HG03103 (cell line): ENCODE measurements at regions not wholly inside any gene's neighbourhood (a gene's known extent, or its start where the extent isn't known, plus 50 kb on each side); places are given as distances from the start of the nearest gene placed in this dataset.

ENCODE experiments used
- ATAC-seq: cut with Tn5 transposase; IDR thresholded peaks from one replicate; pipeline ENCODE4 v1.9.1; 2021; ENCODE audit warnings: low read depth; ENCODE audit not compliant: unreplicated experiment

DNA sequence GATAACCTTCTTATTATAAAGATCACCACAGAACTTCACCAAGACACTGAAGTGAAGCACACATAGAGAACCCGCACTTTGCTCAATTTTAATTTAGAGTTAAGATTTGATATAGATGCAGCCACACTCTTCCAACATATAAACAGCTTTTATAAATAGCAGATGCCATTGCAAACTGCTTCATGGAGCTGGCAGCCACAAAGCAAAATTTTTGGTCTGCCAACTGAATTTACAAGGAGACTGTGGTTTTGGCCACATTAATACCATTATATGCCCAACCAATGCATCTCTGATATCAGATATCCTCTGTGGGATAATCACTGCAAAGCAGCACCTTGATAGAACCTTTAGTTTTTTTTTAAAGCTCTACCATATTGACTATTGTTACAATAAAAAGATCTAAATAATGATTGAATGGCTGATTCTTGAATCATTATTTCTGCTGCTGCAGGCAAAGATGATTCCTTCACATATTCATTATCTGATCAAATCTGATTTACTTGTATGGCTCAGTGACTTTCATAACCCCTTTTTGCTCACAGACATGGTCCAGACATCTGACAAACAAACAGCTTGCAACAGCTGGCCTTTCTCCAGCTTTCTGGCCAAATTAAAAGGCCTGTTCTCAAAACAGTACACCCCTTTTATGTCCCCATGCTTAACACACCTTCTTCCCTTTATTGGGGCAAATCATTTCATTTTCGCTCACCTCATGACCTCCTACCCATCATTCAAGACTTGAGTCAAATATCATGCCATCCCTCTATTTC, 88.4 kb downstream of the METTL4 start:
- no peak for ATAC-seq

DNA sequence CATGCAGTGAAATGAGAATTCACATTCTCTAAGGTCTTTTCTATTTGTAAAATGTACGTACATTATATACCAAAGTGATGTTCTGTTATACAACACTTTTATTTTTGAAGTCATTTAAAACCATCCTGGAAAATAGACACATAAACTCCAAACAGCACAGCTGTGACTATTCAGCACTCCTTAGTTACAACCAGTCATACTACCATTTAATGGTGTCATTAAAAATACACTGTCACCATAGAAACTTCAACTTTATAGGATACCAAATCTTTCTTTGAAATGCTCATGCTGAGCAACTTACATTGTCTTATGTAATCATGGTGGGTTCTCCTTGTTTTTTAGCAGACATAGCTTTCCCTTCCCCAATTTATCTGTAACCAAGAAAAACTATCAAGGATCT, 85.3 kb downstream of the METTL4 start:
- no peak for ATAC-seq

DNA sequence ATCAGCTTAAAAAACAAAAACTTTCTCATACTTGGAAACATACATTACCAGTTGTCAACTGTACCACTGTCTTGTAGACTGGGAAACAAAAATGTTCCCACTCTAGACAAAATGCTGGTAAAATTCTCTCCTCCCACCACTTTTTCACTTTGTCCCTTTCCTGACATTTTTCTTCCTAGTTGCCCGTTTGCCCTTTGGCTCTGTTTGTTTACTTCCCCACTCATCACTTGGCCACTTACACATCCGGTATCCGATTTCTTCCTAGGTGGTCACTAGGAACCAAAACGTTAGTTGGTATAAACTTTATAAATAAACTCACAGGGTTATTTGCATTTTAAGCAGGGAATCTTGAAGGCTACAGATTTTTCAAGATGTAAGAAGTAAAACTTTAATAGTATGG, 84.9 kb downstream of the METTL4 start:
- ATAC-seq, result no peak
